COR-L47 (cell line): ENCODE measurements at regions not wholly inside any gene's neighbourhood (a gene's known extent, or its start where the extent isn't known, plus 50 kb on each side); places are given as distances from the start of the nearest gene placed in this dataset.
"Not testable (repeated sequence)": the region's sequence is repeated elsewhere in the genome, so short reads cannot be mapped to it uniquely, and the experiment has no call there.

Source experiments
- DNase-seq: peaks from one replicate; lab custom pipeline; 2025; lab: John Stamatoyannopoulos, UW

DNA sequence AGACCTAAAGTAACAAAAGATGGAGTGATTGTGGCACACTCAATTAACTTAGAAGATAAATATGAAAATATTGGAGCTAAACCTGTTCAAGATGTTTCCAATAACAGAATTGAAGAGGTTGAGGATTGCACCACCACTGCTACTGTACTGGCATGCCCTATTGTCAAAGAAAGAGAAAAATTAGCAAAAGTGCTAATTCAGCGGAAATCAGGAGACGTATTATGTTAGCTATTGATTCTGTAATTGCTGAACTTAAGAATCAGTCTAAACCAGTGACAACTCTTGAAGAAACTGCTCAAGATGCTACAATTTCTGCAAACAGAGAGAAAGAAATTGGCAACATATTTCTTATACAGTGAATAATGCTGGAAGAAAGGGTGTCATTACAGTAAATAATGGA lies 754.4 kb downstream of the CDH18 start:
- no peak for DNase-seq

DNA sequence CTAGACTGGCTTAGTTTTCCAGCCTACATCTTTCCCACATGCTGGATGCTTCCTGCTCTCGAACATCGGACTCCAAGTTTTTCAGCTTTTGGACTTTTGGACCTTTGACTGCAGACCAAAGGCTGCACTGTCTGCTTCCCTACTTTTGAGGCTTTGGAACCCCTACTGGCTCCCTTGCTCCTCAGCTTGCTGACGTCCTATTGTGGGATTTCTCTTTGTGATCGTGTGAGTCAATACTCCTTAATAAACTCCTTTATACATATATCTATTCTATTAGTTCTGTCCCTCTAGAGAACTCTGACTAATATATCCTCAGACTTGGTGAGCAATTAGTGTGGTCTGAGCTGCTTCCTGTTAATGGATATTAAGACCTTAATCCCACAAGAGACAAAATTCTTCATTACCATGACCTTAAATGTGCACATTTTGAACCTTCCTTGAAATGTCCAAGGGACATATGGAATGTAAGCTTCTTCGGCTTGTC lies 752.9 kb downstream of the CDH18 start:
- DNase-seq: no peak

DNA sequence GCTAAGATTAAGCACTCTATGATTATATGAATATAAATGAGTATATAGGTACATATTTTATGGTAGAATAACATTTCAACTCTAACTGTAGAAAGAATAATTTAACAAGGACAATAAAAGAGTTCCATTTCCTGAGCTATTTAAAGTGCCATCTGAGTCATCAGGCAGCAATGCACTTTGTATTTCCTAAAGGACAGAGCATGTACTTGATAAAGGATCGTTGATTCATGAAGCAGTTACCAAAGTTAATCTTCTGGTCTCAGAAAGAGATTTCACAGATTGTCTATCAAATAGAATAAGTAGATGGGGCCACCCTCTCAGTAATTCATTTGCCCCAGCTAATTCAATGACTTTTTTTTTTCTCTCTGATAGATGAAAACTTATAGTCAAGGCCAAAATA lies 747.8 kb downstream of the CDH18 start:
- no peak for DNase-seq

DNA sequence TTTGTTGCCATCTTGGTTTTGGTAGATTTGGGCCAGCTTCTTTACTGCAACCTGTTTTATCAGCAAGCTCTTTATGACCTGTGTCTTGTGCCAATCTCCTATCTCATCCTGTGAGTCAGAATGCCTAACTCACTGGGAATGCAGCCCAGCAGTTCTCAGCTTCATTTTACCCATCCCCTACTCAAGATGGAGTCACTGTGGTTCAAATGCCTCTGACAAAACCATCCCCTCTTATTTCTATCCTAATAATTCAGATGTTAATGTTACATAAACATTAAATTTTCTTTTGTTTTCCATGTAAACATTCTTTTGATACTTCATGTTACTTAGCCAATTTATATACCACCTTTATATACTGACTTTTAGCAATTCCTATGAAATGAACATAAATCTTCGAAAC lies 746.3 kb downstream of the CDH18 start:
- DNase-seq: no peak

DNA sequence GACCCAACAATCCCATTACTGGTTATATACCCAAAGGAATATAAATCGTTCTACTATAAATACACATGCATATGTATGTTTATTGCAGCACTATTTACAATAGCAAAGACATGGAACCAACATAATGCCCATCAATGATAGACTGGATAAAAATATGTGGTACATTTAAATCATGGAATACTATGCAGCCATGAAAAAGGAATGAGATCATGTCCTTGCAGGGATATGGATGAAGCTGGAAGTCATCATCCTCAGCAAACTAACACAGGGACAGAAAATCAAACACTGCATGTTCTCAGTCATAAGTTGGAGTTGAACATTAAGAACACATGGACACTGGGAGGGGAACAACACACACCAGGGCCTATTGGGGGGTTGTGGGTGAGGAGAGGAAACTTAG lies 741.8 kb downstream of the CDH18 start:
- DNase-seq: not testable (repeated sequence)

DNA sequence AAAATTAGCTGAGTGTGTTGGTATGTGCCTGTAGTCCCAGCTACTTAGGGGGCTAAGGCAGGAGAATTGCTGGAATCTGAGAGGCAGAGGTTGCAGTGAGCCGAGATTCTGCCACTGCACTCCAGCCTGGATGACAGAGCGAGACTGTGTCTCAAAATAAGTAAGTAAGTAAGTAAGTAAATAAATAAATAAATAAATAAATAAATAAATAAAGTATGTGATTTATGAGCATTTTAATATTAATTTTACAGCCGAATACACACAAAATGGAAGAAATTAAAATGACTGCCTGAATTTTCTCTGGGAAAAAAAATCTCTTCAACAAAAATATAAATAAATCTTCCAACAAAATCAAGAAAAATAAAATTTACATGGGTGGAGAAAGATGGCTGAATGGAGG lies 740.7 kb downstream of the CDH18 start:
- no peak for DNase-seq

DNA sequence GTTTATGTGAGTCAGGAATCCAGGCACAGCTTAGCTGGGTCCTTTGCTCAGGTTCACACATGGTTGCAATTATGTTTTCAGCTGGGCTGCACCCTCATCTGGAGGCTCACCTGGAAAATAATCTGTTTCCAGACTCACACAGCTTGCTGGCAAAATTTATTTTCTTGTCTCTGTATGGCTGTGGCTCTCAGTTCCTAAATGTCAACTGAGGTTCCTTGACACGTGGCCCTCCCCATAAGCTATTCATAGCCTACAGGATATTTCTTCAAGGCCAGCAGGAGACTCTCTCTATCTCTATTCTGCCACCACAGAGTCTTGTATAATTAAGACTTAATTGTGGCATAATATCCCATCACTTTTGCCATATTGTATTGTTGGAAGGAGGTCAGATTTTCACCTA lies 732.0 kb downstream of the CDH18 start:
- no peak for DNase-seq

DNA sequence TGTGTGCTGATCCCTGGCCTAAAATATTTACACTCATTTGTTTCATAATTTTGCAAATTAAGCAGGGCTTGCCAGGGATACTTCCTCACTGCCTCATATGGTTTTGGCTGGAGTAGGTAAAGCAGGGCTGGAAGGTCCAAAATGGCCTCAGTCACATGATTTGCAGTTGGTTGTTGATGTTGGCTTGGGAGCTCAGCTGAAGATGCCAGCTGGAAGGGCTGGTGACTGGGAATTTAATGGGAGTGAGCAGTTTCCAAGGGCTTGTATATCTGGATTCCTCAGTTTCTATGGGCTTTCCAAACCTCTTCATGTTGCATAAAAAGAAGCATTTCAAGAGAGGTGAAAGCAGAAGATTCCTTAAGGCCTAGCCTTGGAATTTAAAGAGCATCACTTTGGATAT lies 729.3 kb downstream of the CDH18 start:
- no peak for DNase-seq

DNA sequence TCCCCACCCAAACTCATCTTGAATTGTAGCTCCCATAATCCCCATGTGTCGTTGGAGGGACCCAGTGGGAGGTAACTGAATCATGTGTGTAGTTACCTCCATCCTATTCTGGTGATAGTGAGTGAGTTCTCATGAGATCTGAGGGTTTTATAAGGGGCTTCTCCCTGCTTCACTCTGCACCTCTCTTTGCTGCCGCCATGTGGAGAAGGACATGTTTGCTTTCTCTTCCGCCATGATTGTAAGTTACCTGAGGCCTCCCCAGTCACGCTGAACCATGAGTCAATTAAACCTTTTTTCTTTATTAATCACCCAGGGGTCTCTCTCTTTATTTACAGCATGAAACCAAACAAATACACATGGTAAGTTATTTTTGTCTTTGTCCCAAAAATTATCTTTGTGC lies 726.1 kb downstream of the CDH18 start:
- no peak for DNase-seq

DNA sequence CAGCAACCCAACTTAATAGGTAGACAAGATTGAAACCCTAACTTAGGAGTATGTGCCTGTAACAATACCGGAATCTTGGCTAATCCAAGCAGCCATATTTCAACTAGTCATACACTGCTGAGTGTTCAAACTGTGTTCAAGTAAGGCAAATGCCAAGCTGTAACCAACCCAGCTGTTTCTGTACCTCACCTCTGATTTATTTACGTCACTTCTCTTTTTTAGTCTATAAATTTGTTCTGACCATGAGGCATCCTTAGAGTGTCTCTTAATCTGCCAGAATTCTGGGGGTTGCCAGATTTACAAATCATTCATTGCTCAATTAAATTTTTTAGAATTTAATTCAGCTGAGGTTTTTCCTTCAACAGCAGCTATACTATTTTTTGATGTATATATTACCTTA lies 723.2 kb downstream of the CDH18 start:
- no peak for DNase-seq

DNA sequence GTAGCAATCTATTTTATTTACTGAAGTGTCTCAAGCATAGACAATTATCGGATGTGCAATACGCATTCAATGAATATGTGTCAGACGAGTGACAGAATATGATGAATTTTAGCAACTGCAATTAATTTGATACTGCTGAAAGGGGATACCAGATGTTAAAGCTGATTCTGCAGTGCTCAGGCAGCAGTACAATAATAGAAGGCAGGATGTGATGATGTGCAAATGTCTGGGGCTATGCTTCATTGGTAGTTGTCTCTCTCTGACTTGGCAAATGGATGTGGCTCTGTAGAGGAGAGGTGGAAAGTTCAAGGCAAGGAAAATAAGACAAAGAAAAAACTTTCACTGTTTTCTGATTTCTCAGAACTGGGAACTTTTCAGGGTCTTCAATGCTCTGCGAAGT lies 721.2 kb downstream of the CDH18 start:
- no peak for DNase-seq

DNA sequence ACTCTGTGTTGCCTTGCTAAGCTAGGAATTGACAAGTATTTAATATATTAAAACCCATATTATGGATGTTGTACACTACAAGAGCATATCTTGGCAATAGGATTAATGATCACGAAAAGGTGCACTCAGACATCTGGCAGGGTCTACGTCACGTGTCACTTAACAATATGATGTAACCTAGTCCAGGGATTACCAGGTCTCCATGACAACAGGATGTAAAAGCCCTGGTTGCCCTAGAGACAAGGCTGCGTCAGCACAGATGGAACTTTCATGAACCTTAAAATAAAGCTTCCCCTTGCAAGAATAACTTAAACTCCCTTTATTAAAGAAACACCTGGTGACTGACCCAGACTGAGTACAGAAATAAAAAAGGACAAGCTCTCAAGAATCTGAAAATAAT lies 717.8 kb downstream of the CDH18 start:
- no peak for DNase-seq

DNA sequence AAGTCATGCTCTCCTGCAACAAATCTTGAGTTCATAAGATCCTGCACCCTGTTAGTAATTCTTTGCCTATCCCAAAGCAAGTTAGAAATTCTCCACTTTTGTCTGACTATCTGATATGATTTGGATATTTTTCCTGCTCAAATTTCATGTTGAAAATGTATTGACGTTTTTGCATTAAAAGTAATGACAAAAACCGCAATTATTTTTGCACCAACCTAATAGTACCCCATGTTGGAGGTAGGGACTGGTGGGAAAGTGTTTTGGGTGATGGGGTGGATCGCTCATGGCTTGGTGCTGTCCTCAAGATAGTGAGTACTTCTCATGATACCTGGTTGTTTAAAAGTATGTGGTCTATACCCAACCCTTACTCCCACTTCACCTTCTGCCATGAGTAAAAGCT lies 713.4 kb downstream of the CDH18 start:
- DNase-seq: no peak

DNA sequence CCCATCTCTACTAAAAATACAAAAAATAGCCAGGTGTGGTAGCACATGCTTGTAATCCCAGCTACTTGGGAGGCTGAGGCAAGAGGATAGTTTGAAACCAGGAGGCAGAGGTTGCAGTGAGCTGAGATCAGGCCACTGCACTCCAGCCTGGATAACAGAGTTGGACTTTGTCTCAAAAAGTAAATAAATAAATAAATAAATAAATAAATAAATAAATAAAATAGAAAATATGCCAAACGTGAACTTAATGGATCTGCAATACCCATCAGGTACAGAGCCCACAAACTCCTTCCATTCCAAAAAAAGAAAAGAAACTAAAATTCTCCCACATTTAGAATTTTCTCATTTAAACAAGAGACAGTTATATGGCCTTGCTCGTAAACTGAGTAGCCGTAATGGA lies 702.7 kb downstream of the CDH18 start:
- no peak for DNase-seq

DNA sequence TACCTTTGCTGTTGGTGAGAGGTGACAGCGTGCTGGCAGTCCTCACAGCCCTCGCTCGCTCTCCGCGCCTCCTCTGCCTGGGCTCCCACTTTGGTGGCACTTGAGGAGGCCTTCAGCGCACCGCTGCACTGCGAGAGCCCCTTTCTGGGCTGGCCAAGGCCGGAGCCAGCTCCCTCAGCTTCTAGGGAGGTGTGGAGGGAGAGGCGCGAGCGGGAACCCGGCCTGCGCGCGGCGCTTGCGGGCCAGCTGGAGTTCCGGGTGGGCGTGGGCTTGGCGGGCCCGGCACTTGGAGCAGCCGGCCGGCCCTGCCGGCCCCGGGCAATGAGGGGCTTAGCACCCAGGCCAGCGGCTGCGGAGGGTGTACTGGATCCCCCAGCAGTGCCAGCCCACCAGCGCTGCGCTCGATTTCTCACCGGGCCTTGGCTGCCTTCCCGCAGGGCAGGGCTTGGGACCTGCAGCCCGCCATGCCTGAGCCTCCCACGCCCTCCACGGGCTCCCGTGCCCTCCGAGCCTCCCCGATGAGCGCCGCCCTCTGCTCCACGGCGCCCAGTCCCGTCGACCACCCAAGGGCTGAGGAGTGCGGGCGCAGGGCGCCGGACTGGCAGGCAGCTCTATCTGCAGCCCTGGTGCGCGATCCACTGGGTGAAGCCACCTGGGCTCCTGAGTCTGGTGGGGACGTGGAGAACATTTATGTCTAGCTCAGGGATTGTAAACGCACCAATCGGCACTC lies 700.3 kb downstream of the CDH18 start:
- DNase-seq: not testable (repeated sequence)

DNA sequence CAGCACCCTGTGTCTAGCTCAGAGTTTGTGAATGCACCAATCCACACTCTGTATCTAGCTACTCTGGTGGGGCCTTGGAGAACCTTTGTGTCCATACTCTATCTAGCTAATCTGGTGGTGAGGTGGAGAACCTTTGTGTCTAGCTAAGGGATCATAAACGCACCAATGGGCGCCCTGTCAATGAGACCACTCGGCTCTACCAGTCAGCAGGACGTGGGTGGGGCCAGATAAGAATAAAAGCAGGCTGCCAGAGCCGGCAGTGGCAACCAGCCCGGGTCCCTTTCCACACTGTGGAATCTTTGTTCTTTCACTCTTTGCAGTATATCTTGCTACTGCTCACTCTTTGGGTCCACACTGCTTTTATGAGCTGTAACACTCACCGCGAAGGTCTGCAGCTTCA lies 699.7 kb downstream of the CDH18 start:
- not testable (repeated sequence) for DNase-seq

DNA sequence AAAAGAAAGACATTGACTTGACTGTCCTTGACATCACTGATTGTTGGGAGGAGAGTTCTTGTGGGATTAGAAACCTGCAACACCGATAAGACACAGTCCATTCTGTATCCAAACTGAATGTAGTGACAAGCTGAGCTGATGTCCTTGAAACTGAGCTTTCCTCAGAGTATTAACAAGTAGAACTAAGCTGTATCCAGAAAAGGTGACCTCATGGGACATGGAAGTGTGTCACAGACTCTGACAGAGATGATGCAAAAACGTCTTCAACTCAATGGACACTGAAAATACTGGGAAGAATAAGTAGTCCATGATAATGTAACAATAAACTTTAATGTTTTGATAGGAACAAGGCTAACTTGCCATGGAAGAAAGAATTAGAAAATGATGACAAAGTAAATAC lies 690.1 kb downstream of the CDH18 start:
- DNase-seq: no peak

DNA sequence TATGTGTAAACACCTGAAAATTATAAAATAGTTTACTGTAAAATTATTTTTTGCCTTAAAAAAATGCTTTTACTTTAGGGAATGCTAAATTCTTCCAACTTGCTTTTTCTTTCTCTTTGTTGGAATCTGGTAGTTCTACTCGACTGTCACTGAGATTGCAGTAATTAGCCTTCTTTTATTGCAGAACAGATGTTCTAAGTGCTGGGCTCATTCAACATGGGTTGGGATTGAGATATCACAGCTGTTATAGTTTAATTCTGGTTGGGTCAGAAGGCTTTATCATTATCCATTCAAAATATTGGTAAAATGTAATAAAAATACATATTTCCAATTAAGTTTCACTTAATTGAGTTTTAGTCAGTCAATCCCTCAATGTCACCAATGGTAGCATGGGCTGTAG lies 686.7 kb downstream of the CDH18 start:
- DNase-seq: no peak

DNA sequence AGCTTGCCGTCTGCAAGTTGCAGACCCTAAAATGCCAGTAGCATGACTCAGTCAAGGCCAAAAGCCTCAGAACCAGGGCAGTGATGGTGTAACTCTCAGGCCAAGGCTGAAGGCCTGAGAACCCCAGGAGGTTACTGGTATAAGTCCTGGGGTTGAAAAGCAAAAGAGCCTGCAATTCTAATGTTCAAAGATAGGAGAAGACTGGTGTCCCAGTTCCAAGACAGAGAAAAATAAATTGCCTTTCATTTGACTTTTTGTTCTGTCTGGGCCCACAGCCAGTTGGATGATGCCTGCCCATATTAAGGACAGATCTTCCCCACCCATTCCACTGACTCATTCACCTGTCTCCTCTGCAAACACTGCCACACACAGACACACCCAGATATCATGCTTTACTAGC lies 673.2 kb downstream of the CDH18 start:
- DNase-seq: peak; percentile 30

DNA sequence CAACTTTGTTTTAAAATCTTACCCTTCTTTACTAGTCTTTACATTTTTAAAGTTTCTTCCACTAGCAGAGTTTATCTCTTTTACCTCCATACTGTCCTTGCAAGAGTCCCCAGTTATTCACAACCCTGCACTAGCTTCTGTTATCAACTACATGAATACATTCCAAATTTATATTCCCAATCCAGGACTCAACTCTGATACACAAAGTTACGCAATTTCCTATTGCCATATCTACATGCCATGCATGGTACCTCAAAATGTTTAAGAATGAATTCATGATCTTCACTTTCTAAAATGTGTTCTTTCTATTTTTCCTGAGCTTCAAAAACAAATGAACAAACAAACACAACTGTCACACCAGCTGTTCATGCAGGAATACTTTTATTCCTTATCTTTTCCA lies 668.7 kb downstream of the CDH18 start:
- no peak for DNase-seq

DNA sequence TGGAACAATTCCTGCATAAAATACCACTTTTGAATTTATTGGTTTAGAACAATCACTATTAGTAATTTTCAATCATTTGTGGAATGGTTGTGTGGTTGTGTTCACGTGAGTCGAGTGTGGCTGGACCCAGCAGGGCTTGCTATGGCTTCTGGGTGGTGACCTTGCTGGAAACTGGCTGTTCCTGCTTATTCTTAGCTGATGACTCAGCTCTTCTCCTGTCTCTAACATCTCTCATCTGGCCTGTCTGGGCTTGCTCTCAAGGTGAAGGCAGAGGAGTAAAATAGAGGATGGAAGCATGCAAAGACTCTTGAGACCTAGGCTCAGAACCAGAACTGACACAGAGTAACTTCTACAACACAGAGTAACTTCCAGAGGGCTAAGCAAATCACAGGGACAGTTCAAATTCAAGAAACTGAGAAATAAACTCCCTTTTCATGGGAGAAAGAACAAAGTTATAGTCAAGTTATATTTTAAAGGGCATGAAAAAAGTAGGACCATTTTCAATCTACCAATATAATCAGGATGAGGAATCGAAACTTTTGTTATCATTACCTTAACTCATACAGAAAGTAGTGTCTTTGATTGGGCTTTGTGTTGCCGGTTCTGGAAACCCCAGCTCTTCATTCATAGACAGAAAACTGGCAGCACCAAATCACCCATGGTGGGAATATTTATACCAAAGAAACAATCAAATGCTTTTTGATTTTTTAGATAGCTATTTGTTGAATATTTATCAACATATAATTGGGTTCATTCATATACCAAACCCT lies 665.1 kb downstream of the CDH18 start:
- DNase-seq: no peak

DNA sequence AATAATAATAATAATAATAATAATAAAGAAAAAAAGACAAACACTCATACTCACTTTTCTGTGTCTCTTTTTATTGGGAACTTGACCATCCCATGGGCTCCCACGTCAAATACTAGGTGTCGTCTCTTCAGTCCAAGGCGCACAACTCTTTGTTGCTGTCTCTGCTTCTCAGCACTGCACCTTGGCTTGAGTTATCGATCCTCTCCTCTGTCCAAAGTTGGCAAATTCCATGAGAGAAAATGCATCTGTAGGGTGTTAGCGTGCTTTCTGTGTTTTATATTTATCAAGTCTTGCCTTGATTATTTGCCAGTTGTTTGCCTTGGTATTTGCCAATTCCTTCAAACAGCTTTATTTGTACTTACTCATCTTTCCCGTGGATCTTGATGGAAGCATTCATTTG lies 653.7 kb downstream of the CDH18 start:
- no peak for DNase-seq

DNA sequence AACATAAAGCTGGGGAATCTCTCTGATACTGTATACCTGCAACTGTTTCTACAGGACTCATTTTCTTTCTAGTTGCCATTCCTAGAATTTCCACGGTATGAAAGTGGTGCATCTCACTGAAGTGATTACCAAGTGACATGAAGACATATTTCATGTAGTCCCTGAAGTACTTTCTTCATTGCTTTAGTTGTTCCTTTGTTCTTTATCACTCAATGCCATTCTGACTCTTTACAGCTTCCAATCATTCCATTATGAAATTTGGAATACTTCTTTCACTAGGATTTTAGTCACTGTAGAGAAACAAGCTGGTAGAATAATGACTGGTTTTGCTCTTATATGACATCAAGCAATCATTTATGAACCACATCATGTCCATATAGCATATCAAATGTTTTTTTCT lies 645.1 kb downstream of the CDH18 start:
- DNase-seq: no peak

DNA sequence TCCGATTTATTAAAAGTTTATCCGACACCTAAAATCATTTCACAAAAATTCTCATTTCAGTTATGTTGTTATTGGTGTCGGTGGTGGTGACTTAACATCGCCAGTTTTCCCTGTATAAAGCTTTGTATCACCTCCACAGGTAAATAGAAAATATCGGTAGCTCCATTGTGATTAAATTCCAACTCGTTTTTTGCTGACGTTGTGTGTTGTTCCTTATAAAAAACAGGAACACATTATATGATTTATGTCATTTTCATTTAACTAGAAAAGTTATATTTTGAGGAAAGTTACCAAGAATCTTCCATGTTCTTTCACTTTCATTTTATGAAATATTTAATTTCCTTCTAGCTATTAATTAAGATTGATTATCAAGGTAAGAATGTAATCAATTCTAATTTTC lies 635.9 kb downstream of the CDH18 start:
- DNase-seq: no peak
